ENCODE measurements at regions not wholly inside any gene's neighbourhood (a gene's known extent, or its start where the extent isn't known, plus 50 kb on each side); places are given as distances from the start of the nearest gene placed in this dataset.

DNA sequence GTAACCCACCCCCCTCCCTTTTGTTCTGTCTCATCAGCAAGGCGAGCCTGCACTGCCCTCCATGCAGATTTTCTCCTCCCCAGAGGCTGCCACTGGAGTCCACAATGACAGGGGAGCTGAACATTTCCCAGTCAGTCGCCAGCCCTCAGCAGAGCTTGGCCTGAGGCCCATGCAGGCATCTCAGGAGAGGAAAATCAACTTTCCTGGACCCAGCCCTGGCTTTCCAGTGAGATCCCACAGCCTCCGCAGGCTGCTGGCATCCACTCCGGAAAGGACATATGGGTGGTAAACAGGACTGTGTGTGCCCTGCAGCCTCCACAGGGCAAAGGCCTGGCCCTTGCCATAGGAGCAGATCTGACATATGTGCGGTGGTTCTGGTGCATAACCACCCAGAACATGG is 253.8 kb downstream of the TNS1 start:
- DNase-seq = no peak

DNA sequence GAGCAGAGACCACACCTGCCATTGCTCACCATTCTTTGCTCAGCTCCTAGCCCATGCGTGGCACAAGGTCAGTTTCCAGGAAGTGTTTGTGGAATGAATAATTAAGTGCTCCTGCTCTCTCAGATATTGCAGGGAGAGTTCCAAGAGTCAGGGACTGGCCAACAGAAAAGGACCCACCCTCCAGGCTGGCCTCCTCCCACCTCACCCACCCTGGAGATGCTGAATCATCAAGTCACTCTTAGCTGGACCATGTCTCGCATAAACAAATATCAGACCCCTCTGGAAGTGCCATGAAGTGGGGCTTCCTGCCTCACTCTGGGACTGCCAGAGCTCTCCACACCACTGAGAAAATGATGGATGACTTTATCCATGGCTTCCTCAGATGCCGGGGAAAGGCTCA is 256.0 kb downstream of the TNS1 start:
- DNase-seq = no peak

GRCh38 chr2:217743966-217744761 is 258.6 kb downstream of the TNS1 start:
- no peak for DNase-seq

DNA sequence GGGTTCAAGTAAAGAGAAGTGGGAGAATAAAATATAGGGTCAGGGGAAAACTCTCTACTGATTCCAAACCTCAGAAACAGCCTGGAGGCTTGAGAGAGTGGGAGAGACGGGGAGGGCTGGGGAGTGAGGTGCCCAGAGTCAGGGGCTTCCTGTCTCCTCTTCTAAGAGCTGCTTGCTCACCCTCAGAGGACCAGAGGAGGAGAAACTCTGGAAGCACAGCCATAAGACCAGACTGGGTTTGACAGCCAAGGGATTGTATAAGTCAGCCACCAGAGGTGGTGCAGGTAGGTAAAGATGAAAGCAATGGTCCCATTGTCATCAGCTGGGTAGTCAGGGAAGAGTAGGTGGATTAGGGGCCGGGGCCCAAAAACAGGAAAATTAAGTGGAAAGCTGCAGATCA is 259.4 kb downstream of the TNS1 start:
- DNase-seq = no peak

DNA sequence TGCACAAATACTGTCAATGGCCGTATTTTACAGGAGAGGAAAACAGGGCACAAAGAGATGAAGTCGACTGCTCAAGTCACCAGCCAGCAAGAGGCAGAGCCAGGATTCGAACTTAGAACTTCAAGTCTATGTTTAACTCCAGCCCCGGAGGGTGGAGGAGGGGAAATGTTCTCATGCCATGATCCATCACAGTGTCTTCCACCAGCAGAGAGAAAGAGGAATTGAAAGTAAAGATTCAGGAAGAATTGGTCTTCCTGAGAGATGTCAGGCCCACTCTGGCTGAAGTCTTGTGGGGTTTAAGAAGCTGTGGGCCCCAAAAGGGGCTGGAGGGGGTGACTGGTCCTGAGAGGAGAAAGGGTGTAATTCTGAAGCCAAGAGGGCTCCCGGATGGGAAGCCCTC is 260.0 kb downstream of the TNS1 start:
- DNase-seq = no peak

DNA sequence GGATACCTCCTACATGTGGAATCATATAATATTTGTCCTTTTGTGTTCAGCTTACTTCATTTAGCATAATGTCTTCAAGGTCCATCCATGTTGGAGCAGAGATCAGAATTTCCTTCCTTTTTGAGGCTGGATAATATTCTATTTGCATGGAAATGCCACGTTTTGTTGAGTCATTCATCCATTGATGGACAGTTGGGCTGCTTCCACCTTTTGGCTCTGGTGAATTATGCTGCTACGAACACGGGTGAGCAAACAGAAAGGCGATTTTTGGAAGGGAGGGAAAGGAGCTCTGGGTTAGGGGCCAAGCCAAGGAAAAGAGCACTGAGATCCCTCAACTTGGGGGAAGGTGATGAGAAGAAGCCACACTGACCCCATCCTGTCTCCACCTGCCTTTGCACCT is 260.5 kb downstream of the TNS1 start:
- DNase-seq = no peak

- no peak for DNase-seq
These were observed 261.3 kb downstream of the TNS1 start for GRCh38 chr2:217741381-217741955.

DNA sequence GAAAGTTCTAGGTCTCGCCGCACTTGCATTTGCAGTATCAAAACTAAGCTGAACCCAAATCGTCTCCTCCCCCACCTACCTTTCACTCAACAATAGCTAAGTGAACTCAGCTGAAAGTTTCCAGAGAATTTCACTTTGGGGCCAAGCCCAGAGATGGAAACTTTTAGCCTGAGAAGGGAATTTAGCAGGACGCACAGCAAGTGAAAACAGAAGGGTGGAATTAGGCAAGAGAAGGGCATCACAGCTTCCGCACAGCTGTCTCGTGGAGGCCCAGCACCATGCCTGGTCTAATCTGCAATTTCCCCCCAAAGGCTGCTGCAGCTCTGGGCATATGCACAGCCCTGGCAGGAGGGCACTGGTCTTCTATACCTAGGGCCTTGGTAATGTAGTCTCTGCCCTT is 262.0 kb downstream of the TNS1 start:
- no peak for DNase-seq

DNA sequence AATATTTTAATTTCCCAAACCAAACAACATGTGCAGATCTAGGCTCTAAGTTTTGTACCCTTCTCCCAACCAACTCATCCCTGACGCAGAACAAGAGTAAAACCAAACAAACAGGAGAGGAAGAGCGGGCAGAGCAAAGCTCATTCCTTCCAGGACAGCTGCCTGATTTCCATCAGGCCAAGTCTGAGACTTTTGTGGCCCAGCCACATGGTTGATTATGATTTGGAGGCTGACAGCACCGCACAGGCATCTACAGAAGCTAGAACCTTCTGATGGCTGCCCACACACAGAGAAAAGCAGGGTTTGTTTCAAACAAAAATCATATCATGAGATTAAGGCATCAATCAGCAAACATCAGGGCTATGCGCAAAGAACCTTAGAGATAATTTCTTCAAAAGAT is 262.6 kb downstream of the TNS1 start:
- DNase-seq = no peak

GRCh38 chr2:217739741-217740140 is 263.1 kb downstream of the TNS1 start:
- DNase-seq = no peak

GRCh38 chr2:217738061-217738460 is 264.7 kb downstream of the TNS1 start:
- DNase-seq = no peak

DNA sequence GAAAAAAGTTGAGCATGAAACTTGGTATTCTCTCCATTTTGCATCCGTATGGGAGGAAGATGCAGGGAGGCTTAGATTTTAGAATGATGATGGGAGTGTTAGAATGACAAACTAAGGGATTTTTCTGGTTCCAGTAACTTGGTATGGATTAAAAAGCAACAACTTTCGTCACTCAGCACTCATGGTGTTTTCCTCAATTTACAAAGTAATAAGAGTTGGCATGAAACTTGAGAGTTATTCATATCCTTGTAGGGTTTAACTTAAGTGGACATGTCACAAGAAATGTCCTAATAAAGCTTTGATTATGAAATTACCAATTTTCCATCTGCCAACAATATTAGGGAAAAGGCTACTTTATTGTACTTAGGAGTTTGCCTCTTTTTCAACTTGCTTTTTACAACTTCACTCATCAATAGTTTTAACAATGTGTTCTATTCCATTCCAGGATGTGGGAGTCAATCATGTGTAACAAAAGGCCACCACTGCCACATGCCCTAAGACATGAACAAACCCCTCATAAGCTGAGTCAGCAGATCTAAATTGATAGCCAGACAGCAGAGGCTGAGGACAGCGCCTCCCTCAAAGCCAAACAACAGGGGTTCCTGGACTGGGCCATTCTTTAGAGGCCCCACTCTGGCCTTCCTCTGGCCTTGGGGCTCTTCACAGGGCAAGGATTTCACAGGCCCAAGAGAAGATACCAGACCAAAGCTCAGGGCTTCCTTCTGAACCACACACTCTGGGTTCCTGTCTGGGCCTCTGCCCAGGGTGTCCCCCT is 265.8 kb downstream of the TNS1 start:
- no peak for DNase-seq

- no peak for DNase-seq
These were observed 266.9 kb downstream of the TNS1 start for GRCh38 chr2:217735899-217736298.

DNA sequence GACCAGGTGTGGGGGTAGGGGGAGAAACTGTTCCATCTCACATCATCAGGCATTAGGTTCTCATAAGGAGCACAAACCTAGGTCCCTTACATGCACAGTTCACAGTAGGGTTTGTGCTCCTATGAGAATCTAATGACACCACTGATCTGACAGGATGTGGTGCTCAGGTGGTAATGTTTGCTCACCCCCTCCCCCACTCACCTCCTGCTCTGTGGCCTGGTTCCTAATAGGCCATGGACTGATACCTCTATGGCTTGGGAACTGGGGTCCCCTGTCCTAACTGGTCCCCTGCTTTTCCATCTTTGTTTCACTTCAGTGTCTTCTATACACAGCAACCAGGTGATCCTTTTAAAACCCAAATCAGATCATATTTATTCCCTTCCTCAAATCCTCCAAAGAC is 267.8 kb downstream of the TNS1 start:
- DNase-seq = no peak

GRCh38 chr2:217733461-217733860 is 269.3 kb downstream of the TNS1 start:
- DNase-seq = no peak

DNA sequence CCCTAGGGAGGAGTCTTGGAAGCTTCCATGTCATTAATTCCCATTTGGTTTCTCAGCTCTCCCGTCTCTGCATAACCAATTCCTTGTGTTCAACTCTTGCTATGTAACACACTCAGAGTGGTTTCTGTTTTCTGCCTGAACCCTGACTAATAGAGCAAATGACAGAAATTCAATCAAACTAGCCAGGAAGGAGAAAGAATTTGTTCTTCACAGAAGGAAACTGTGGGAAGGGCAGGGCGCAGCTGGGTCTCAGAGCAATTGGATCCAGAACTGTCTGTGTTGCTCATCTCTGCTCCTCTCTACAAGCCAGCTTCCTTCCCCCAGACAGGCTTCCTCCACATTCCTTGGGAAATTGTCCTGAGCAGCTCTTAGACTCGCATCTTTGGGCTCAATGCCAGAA is 269.8 kb downstream of the TNS1 start:
- DNase-seq = no peak

GRCh38 chr2:217731805-217732204 is 271.0 kb downstream of the TNS1 start:
- DNase-seq = no peak

GRCh38 chr2:217729421-217730053 is 273.3 kb downstream of the TNS1 start:
- no peak for DNase-seq

DNA sequence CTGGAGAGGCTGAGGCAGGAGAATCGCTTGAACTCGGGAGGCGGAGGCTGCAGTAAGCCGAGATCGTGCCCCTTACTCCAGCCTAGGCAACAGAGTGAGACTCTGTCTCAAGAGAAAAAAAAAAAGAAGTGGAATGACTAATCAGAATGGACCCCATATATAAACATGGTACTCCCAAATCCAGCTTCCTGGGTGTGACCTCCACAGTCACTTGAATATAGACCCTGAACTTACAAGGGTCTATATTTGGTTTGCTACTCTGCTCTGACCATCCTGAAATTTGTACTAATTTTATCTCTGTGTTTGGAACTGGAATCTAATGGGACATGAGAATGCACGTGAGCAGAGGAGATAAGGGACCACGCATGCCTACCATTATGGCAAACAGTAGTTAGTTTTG is 275.0 kb downstream of the TNS1 start:
- no peak for DNase-seq

GRCh38 chr2:217725409-217725808 is 277.4 kb downstream of the TNS1 start:
- no peak for DNase-seq

GRCh38 chr2:217724471-217724870 is 278.3 kb downstream of the TNS1 start:
- no peak for DNase-seq

DNA sequence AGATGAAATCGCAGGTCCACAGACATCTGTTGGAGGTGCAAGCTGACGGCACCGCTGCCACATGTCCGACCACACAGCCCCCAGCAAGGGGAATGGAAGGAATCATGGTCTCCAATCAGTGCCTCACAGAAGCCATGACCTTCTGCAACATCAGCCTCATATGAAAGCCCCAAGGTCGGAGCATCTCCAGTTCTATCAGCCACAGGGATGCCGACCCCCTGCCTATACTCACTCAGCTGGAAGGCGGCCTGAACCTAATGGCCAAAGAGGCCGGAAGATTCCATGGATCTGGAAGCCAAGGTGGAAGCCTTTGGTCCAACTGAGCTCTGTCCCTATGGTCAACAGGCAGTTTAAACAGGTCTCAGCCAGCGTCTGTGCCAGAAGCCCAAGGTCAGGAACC is 278.8 kb downstream of the TNS1 start:
- DNase-seq = no peak

DNA sequence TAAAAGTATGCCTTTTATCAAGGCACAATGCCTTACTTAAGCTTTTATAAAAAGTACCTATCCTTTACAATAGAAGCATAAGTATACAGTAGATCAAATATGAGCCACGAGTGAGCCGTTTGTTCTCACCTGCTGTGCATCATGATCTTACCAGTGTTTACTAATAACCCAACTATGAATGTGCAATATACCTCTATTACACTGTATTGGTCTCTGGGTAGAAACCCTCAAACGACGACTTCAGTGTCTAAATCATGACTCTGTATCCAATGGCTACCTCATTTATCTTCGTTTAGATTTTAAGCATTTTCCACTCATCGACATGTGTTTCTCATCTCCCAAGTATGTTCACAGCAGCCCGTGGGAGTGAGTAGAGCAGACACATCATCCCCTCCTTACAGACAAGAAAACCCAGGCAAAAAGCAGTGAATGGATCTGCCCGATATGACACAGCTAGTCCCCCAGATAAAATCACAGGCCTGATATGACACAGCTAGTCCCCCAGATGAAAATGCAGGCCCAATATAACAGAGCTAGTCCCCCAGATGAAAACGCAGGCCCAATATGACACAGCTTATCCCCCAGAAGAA is 279.8 kb downstream of the TNS1 start:
- no peak for DNase-seq

All from GF-D8 (cell line).